ENCODE measurements at regions not wholly inside any gene's neighbourhood (a gene's known extent, or its start where the extent isn't known, plus 50 kb on each side); places are given as distances from the start of the nearest gene placed in this dataset.
"Not testable (repeated sequence)": the region's sequence is repeated elsewhere in the genome, so short reads cannot be mapped to it uniquely, and the experiment has no call there.

GRCh38 chr4:141352331-141352730 lies 131.6 kb downstream of the ZNF330 start:
- in situ Hi-C loops (cut with MboI; ENCODE audit: low sequenced_read_pairs in 4 of 4), result no loop called here
- intact Hi-C loops (cut with DNase I; ENCODE audit: low total_unique reads), result no loop called here

GRCh38 chr4:141352909-141353525 lies 132.3 kb downstream of the ZNF330 start:
- no peaks in the 10 kb centered on the region for H3K27me3 ChIP-seq
- ATAC-seq (no peak), DNase-seq (no peak)
- H3K4me3 ChIP-seq, result no peak overlapping the region
- peaks cover 0 to 6% of the 10 kb centered on the region in 2 donors for H3K4me1 ChIP-seq
- TF ChIP-seq POLR2A (IDR thresholded peaks at IDR 0.05), result no peak
- TF ChIP-seq CTCF (IDR thresholded peaks at IDR 0.05 in 4 of 5, conservative IDR thresholded peaks at IDR 0.05 in 1 of 5), result no peak
- H3K36me3 ChIP-seq, result no peaks in the 10 kb centered on the region
- H3K27ac ChIP-seq, result no peak overlapping the region
- intact Hi-C loops (cut with DNase I; ENCODE audit: low total_unique reads) (no loop called here), in situ Hi-C loops (cut with MboI; ENCODE audit: low sequenced_read_pairs in 4 of 4) (no loop called here)
- H3K9me3 ChIP-seq, result no peaks in the 10 kb centered on the region

More at GRCh38 chr4:141352331-141352730, 131.6 kb downstream of the ZNF330 start:
- H3K9me3 ChIP-seq, result no peaks in the 10 kb centered on the region
- TF ChIP-seq POLR2A (IDR thresholded peaks at IDR 0.05) (no peak), CTCF (IDR thresholded peaks at IDR 0.05 in 4 of 5, conservative IDR thresholded peaks at IDR 0.05 in 1 of 5) (no peak)
- no peaks in the 10 kb centered on the region for H3K27me3 ChIP-seq
- no peak for DNase-seq
- no peak for ATAC-seq
- H3K4me1 ChIP-seq, result peaks cover 0 to 6% of the 10 kb centered on the region in 2 donors
- H3K36me3 ChIP-seq, result no peaks in the 10 kb centered on the region
- no peak overlapping the region for H3K27ac ChIP-seq
- H3K4me3 ChIP-seq, result no peak overlapping the region

DNA sequence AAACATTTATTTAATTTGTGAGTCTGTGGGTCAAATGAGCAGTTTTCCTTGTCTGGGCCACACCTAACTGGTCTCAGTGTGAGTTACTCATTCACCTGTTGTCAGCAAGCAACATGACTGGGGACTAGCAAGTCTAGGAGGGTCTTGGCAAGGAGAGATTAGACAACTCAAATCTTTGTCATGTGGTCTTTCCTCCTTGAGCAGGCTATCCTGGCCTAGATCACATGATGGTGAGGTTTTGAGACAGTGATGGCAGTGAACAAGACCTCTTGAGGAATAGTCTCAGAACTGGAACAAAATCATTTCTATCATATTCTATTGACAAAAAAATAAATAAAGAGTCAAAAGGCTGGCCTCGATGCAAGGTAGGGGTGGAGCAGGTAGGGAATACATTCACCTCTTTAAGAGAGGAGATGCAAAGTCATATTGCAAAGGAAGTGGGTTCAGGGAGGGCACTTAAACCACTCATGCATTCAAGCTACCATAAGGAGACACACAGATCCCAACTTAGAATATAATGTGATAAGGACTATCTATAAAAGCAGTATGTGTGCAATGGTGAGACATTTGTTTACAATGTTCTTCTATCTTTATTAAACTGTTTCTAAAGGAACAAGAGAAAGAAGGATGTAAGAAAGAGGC lies 135.7 kb downstream of the ZNF330 start:
- no peaks in the 10 kb centered on the region for H3K36me3 ChIP-seq
- no peaks in the 10 kb centered on the region for H3K4me1 ChIP-seq
- no peak overlapping the region for H3K27ac ChIP-seq
- intact Hi-C loops (cut with DNase I; ENCODE audit: low total_unique reads) (no loop called here), in situ Hi-C loops (cut with MboI; ENCODE audit: low sequenced_read_pairs in 4 of 4) (no loop called here)
- H3K4me3 ChIP-seq, result no peak overlapping the region
- ATAC-seq (no peak), DNase-seq (no peak)
- H3K9me3 ChIP-seq, result no peaks in the 10 kb centered on the region
- H3K27me3 ChIP-seq, result no peaks in the 10 kb centered on the region
- no peak for TF ChIP-seq CTCF (IDR thresholded peaks at IDR 0.05 in 4 of 5, conservative IDR thresholded peaks at IDR 0.05 in 1 of 5)
- no peak for TF ChIP-seq POLR2A (IDR thresholded peaks at IDR 0.05)

GRCh38 chr4:141356963-141357335 lies 136.3 kb downstream of the ZNF330 start:
- Histone ChIP-seq H3K27ac (no peak overlapping the region), H3K4me3 (no peak overlapping the region), H3K27me3 (no peaks in the 10 kb centered on the region), H3K9me3 (no peaks in the 10 kb centered on the region), H3K36me3 (no peaks in the 10 kb centered on the region), H3K4me1 (no peaks in the 10 kb centered on the region)
- no peak for DNase-seq
- ATAC-seq, result no peak
- in situ Hi-C loops (cut with MboI; ENCODE audit: low sequenced_read_pairs in 4 of 4) (no loop called here), intact Hi-C loops (cut with DNase I; ENCODE audit: low total_unique reads) (no loop called here)
- TF ChIP-seq CTCF (IDR thresholded peaks at IDR 0.05 in 4 of 5, conservative IDR thresholded peaks at IDR 0.05 in 1 of 5) (no peak), POLR2A (IDR thresholded peaks at IDR 0.05) (no peak)

- H3K27ac ChIP-seq; H3K4me3 ChIP-seq; H3K9me3 ChIP-seq; H3K36me3 ChIP-seq; in situ Hi-C loops (cut with MboI; ENCODE audit: low sequenced_read_pairs in 4 of 4); H3K27me3 ChIP-seq; H3K4me1 ChIP-seq; intact Hi-C loops (cut with DNase I; ENCODE audit: low total_unique reads); ATAC-seq; DNase-seq: not testable (repeated sequence)
These were observed 147.5 kb downstream of the ZNF330 start for GRCh38 chr4:141368241-141368640.
